HEK293T (cell line): ENCODE measurements at regions not wholly inside any gene's neighbourhood (a gene's known extent, or its start where the extent isn't known, plus 50 kb on each side); places are given as distances from the start of the nearest gene placed in this dataset.

Experiments used
- CTCF ChIA-PET: fragments of 350-600 bp; formaldehyde crosslinking; extraction: SDS; loops from one replicate; lab custom pipeline; 2021; ENCODE audit warnings: antibody characterized with exemption, inconsistent platforms; lab: Yijun Ruan, JAX
- POLR2A ChIA-PET: fragments of 350-600 bp; formaldehyde crosslinking; extraction: SDS; loops from one replicate; lab custom pipeline; 2020; ENCODE audit warnings: antibody characterized with exemption, inconsistent platforms; lab: Yijun Ruan, JAX
- DNase-seq: peaks from one replicate; pipeline ENCODE4 v3.0.0; 2012; ENCODE audit warnings: mixed read lengths; ENCODE audit errors: extremely low spot score
- ARNT ChIP-seq: fragments of 450-650 bp; IDR thresholded peaks from 2 replicates; pipeline ENCODE4 v1.6.1; 2017; ENCODE audit warnings: mild to moderate bottlenecking
- BHLHE40 ChIP-seq: fragments of 450-650 bp; IDR thresholded peaks from 2 replicates; pipeline ENCODE4 v1.6.1; 2016; ENCODE audit warnings: mild to moderate bottlenecking, moderate library complexity, borderline replicate concordance
- CTBP1 ChIP-seq: fragments of 450-650 bp; IDR thresholded peaks from 2 replicates; pipeline ENCODE4 v1.6.1; 2016; ENCODE audit warnings: borderline replicate concordance
- ELF4 ChIP-seq: fragments of 450-650 bp; IDR thresholded peaks from 2 replicates; pipeline ENCODE4 v1.6.1; 2017; ENCODE audit warnings: antibody characterized with exemption
- FOXA1 ChIP-seq: fragments of 450-650 bp; IDR thresholded peaks from 2 replicates; pipeline ENCODE4 v1.6.1; 2016; ENCODE audit warnings: mild to moderate bottlenecking
- FOXK2 ChIP-seq: fragments of 450-650 bp; IDR thresholded peaks from 2 replicates; pipeline ENCODE4 v1.6.1; 2016; ENCODE audit warnings: mild to moderate bottlenecking
- FOXM1 ChIP-seq: fragments of 450-650 bp; IDR thresholded peaks from 2 replicates; pipeline ENCODE4 v1.6.1; 2017; ENCODE audit warnings: mild to moderate bottlenecking, borderline replicate concordance
- HDGF ChIP-seq: fragments of 450-650 bp; IDR thresholded peaks from 2 replicates; pipeline ENCODE4 v1.6.1; 2017; ENCODE audit warnings: antibody characterized with exemption, borderline replicate concordance
- L3MBTL2 ChIP-seq: fragments of 450-650 bp; conservative IDR thresholded peaks from 2 replicates; pipeline ENCODE4 v1.6.1; 2016; ENCODE audit warnings: mild to moderate bottlenecking
- LEF1 ChIP-seq: fragments of 450-650 bp; IDR thresholded peaks from 2 replicates; pipeline ENCODE4 v1.6.1; 2017; ENCODE audit warnings: mild to moderate bottlenecking, borderline replicate concordance
- NFRKB ChIP-seq: fragments of 450-650 bp; IDR thresholded peaks from 2 replicates; pipeline ENCODE4 v1.6.1; 2016; ENCODE audit warnings: mild to moderate bottlenecking, moderate library complexity
- SP1 ChIP-seq: fragments of 450-650 bp; IDR thresholded peaks from 2 replicates; pipeline ENCODE4 v1.6.1; 2017
- SUZ12 ChIP-seq: fragments of 450-650 bp; IDR thresholded peaks from 2 replicates; pipeline ENCODE4 v1.6.1; 2016; ENCODE audit warnings: mild to moderate bottlenecking
- TARDBP ChIP-seq: fragments of 450-650 bp; IDR thresholded peaks from 2 replicates; pipeline ENCODE4 v1.6.1; 2016
- ZNF384 ChIP-seq: fragments of 450-650 bp; IDR thresholded peaks from 2 replicates; pipeline ENCODE4 v1.6.1; 2016
- TF ChIP-seq, protein P1 (sequence below): fragments of 450-650 bp; IDR thresholded peaks from 2 replicates; pipeline ENCODE4 v1.6.1; 2016

DNA sequence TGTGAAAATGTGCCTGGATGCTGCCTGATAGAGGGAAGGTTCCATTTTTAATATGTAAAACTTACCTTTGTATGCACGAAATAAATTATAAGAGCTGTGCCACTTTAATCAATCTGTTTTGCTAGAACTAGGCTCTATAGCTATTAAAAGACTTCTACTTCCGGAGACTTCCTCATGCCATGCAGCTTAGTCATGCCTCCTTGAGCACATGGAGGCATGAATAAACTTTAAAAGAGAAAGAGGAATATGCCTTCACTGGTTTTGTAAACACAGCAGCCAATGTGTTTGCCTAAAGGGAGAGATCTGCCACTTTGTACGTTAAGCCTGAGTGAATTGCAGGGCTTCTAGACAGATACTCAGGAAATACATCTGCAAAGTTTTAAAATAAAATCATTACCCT lies 604.6 kb downstream of the LRRIQ3 start:
- CTCF ChIA-PET = no interaction called here

DNA sequence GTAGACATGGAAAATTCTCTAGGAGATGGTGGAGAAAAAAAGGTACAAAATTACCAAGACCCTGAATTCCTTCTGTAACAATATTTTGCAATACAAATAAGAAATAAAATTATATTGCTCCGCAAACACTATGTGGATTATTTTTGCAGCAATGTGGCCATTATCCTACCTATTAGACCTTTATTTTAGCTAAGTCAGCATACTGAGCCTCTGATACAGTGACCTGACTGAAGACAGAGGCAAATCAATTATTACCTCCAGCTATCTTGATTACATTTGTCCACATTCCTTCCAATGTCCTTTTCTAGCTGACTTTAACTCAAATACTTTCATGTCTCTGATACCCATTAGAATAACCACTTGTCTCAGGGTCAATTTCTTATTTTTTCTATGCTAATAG lies 610.9 kb downstream of the LRRIQ3 start:
- ChIA-PET CTCF (no interaction called here), POLR2A (no interaction called here)
- no peak for DNase-seq
- TF ChIP-seq, protein P1, sequence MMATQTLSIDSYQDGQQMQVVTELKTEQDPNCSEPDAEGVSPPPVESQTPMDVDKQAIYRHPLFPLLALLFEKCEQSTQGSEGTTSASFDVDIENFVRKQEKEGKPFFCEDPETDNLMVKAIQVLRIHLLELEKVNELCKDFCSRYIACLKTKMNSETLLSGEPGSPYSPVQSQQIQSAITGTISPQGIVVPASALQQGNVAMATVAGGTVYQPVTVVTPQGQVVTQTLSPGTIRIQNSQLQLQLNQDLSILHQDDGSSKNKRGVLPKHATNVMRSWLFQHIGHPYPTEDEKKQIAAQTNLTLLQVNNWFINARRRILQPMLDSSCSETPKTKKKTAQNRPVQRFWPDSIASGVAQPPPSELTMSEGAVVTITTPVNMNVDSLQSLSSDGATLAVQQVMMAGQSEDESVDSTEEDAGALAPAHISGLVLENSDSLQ = no peak
- TF ChIP-seq LEF1 (no peak), SUZ12 (no peak), SP1 (no peak)

More for the DNA sequence above, 604.6 kb downstream of the LRRIQ3 start:
- no peak for DNase-seq
- TF ChIP-seq BHLHE40 (no peak), HDGF (no peak), SP1 (no peak), FOXK2 (no peak), ARNT (no peak), SUZ12 (no peak), NFRKB (no peak), LEF1 (no peak), ZNF384 (no peak), L3MBTL2 (no peak), FOXA1 (no peak), CTBP1 (no peak), FOXM1 (no peak), ELF4 (no peak), TARDBP (no peak)
- TF ChIP-seq, protein P1 = no peak
- POLR2A ChIA-PET = no interaction called here

DNA sequence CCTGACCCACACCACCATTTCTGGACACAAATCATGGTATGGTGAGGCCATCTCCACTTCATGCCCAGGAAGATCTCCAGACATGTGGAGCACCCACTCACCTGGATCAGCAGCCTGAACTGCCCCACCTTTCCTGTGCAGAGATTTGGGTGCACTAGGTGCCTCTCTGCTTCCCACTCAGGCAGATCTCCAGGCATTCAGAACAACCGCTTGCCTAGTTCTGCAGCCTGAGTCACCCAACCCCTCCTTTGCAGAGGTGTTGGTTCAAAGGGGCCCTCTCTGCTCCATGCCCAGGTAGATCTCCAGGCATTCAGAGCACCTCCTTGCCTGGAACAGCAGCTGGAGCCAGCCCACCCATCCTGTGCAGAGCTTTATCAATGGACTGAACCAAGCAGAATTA lies 620.8 kb downstream of the LRRIQ3 start:
- TF ChIP-seq TARDBP (no peak), BHLHE40 (no peak), FOXM1 (no peak), ARNT (no peak)
- TF ChIP-seq, protein P1 = no peak
- no peak for DNase-seq
- POLR2A ChIA-PET = no interaction called here
- CTCF ChIA-PET = no interaction called here

DNA sequence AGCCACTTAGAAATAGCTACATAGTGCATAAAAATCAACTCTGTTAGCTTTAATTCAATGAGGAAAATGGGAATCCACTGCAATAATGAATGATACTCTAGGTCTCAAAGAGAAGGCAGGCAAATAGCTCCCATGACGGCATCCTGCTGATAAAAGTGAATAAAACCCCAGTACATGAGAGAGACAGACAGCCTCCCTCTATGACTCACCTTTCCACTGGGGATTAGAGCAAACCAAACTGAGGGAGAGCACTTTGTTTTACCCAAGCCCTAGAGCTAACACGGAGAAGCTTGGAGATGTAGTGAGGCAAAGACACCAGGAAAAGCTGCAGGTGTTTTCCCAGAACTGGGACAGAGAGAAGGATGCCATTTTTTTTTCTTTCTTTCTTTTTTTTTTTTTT lies 621.9 kb downstream of the LRRIQ3 start:
- no peak for TF ChIP-seq ARNT
- TF ChIP-seq FOXM1 = no peak
- no peak for TF ChIP-seq ELF4
- TF ChIP-seq, protein P1 = no peak
- TF ChIP-seq TARDBP = no peak
- no peak for TF ChIP-seq NFRKB
- TF ChIP-seq L3MBTL2 = no peak
- no peak for TF ChIP-seq LEF1
- TF ChIP-seq ZNF384 = no peak
- no peak for TF ChIP-seq CTBP1
- ChIA-PET POLR2A (no interaction called here), CTCF (no interaction called here)
- DNase-seq = no peak

DNA sequence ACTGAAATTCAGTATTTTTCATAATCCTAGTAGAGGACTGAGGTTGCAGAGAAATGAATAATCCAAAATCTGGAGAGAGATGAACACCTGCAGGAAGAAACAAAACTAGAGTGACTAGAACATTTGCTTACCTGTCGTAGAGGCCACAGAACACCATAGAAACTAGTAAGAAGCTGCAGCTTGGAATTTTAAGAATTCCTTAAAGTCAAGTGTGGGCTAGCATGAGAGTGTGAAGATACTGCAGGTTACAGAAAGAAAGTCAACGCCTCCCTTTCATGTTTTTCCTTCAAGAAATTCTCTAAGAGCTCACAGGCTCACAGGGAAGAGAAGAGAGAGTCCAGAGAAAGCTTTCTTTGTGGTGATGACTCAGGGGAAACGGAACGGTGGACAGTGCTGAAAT lies 633.7 kb downstream of the LRRIQ3 start:
- ChIA-PET CTCF (no interaction called here), POLR2A (no interaction called here)
- TF ChIP-seq SUZ12 = no peak
- TF ChIP-seq CTBP1 = no peak
- no peak for DNase-seq

DNA sequence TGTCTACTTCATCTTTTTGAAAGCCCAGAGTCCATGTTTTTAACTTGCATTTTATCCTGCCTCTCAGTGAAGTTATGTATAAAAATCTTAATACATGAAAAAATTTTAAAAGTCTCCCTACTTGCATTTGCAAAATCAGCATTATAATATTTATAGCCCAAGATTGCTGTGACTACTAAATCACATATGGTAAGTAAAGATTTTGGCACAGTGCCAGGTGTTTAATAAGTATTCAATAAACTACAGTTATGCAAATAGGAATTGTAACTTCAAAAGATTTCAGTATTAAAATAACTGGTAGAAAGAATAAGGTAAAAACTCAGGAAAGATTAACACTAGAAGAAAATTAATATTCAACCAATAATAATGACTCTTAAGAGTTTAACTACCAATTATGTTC lies 641.7 kb downstream of the LRRIQ3 start:
- TF ChIP-seq ELF4 (no peak), NFRKB (no peak), SUZ12 (no peak), HDGF (no peak)
- POLR2A ChIA-PET = no interaction called here
- CTCF ChIA-PET = no interaction called here
- DNase-seq = no peak

DNA sequence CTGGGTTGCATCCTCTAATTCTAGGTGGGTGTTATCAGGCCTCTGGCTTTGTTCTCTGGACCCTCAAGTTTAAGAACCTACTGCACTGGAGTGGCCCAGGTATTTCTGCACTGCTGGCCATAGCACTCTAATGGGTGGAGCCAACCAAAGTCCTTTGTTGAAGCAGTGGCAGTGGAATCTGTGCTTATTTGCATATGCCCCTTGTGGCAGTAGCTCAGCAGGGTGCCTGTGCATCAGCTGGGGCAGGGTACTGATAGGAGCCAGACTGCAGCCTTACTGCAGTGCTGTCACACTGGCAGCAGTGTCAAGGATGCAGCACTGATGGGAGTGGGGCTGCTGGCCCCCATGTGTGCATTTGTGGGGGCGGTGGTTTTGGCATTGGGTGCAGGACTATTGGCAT lies 660.6 kb downstream of the LRRIQ3 start:
- POLR2A ChIA-PET = no interaction called here
- DNase-seq = no peak
- CTCF ChIA-PET = no interaction called here
- TF ChIP-seq ZNF384 = no peak
- no peak for TF ChIP-seq BHLHE40
- no peak for TF ChIP-seq ELF4
- no peak for TF ChIP-seq SP1
- TF ChIP-seq HDGF = no peak
- no peak for TF ChIP-seq FOXA1
- no peak for TF ChIP-seq L3MBTL2
- no peak for TF ChIP-seq SUZ12
- no peak for TF ChIP-seq ARNT
- no peak for TF ChIP-seq FOXM1
- TF ChIP-seq, protein P1 = no peak
- no peak for TF ChIP-seq FOXK2
- no peak for TF ChIP-seq LEF1
- no peak for TF ChIP-seq NFRKB
- no peak for TF ChIP-seq CTBP1
- TF ChIP-seq TARDBP = no peak
